ENCODE measurements at regions not wholly inside any gene's neighbourhood (a gene's known extent, or its start where the extent isn't known, plus 50 kb on each side); places are given as distances from the start of the nearest gene placed in this dataset.

- TF ChIP-seq, protein P1, sequence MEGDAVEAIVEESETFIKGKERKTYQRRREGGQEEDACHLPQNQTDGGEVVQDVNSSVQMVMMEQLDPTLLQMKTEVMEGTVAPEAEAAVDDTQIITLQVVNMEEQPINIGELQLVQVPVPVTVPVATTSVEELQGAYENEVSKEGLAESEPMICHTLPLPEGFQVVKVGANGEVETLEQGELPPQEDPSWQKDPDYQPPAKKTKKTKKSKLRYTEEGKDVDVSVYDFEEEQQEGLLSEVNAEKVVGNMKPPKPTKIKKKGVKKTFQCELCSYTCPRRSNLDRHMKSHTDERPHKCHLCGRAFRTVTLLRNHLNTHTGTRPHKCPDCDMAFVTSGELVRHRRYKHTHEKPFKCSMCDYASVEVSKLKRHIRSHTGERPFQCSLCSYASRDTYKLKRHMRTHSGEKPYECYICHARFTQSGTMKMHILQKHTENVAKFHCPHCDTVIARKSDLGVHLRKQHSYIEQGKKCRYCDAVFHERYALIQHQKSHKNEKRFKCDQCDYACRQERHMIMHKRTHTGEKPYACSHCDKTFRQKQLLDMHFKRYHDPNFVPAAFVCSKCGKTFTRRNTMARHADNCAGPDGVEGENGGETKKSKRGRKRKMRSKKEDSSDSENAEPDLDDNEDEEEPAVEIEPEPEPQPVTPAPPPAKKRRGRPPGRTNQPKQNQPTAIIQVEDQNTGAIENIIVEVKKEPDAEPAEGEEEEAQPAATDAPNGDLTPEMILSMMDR (conservative IDR thresholded peaks at IDR 0.05; ENCODE audit: low read depth, low read length) = no peak
- TF ChIP-seq EZH2phosphoT487 (IDR thresholded peaks at IDR 0.05; ENCODE audit: borderline replicate concordance, low read length) = no peak
Observed at GRCh38 chr9:1514250-1514649, 464.1 kb downstream of the DMRT2 start.
